Natural killer cell (primary cell): ENCODE measurements at regions not wholly inside any gene's neighbourhood (a gene's known extent, or its start where the extent isn't known, plus 50 kb on each side); places are given as distances from the start of the nearest gene placed in this dataset.

Experiments
- ATAC-seq, 3 donors: fragments of 150-1000 bp in 2 of 3; fragments of 200-7000 bp in 1 of 3; cut with Tn5 transposase; 1 replicate in 1 of 3; 2 replicates in 2 of 3; pipeline ENCODE4 v1.10.0; 2021; ENCODE audit warnings: mild to moderate bottlenecking in 2 of 3, moderate library complexity in 2 of 3
- DNase-seq, 2 donors: peaks; one replicate each; pipeline versions ENCODE4 v3.0.0 to v3.0.0-alpha.2; 2013 to 2021; ENCODE audit warnings: mixed read lengths in 1 of 2
- H3K27ac ChIP-seq: one replicate; pipeline ENCODE4 v1.5.1; 2013; ENCODE audit warnings: mild to moderate bottlenecking, low read length
- H3K27me3 ChIP-seq: one replicate; pipeline ENCODE4 v1.6.1; 2013; ENCODE audit warnings: low read length; ENCODE audit not compliant: control insufficient read depth, insufficient read depth
- H3K36me3 ChIP-seq: one replicate; pipeline ENCODE4 v1.6.1; 2013; ENCODE audit warnings: low read length; ENCODE audit not compliant: control insufficient read depth, insufficient read depth
- H3K4me1 ChIP-seq: one replicate; pipeline ENCODE4 v1.6.1; 2013; ENCODE audit warnings: low read length; ENCODE audit not compliant: control insufficient read depth, insufficient read depth
- H3K4me3 ChIP-seq: one replicate; pipeline ENCODE4 v1.5.1; 2013; ENCODE audit warnings: low read length
- H3K9me3 ChIP-seq: one replicate; pipeline ENCODE4 v1.6.1; 2013; ENCODE audit warnings: low read length; ENCODE audit not compliant: control insufficient read depth, insufficient read depth
- H3K27ac Mint-ChIP-seq, 2 donors: one replicate each; pipeline ENCODE4 v1.8.0; 2022; ENCODE audit warnings: mild to moderate bottlenecking in 2 of 2, mixed read lengths in 2 of 2, moderate library complexity in 1 of 2
- H3K27me3 Mint-ChIP-seq, 2 donors: one replicate each; pipeline ENCODE4 v1.8.0; 2022; ENCODE audit warnings: low read depth in 2 of 2, mixed read lengths in 2 of 2
- H3K36me3 Mint-ChIP-seq: one replicate; pipeline ENCODE4 v1.8.0; 2022; ENCODE audit warnings: mixed read lengths
- H3K4me1 Mint-ChIP-seq, 2 donors: one replicate each; pipeline ENCODE4 v1.8.0; 2022; ENCODE audit warnings: mixed read lengths in 2 of 2
- H3K4me3 Mint-ChIP-seq: one replicate; pipeline ENCODE4 v1.8.0; 2022; ENCODE audit warnings: mild to moderate bottlenecking, moderate library complexity, mixed read lengths
- H3K9me3 Mint-ChIP-seq, 2 donors: one replicate each; pipeline ENCODE4 v1.8.0; 2022; ENCODE audit warnings: mixed read lengths in 2 of 2
- WGBS: methylation state at CpG from one replicate; pipeline ENCODE4 v1.1.7; 2013; ENCODE audit warnings: missing lambda C conversion rate; ENCODE audit not compliant: insufficient coverage; 5-methylcytosine and 5-hydroxymethylcytosine counted together
- intact Hi-C: fragments of 100-400 bp; cut with micrococcal nuclease; formaldehyde crosslinking; loops from one replicate; pipeline ENCODE4 v1.14.2; 2022
- TF ChIP-seq, protein P1 (sequence below): fragments of 200-600 bp; IDR thresholded peaks from one replicate; pipeline ENCODE4 v1.8.0; 2022; ENCODE audit warnings: antibody characterized with exemption

DNA sequence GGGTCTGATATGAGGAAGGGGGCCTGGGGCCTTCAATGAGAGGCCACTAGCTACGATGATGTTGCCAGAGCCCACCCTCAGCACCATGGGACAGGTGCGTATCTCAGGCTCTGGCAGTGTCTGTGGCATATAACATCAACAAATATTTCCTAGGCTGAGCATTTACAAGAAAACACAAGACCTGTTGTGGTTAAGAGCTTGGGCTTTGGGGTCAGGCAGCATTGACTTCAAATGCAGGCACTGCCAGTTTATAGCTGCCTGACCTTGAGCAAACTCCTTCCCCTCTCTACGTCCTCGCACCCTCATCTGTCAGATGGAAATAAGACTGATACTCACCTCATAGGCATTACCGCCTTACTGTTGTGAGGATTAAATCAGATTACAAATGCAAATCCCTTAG is 156.0 kb downstream of the KATNAL1 start:
- H3K4me1 Mint-ChIP-seq, result peaks cover 99 to 100% of the 10 kb centered on the region in 2 donors
- TF ChIP-seq, protein P1, sequence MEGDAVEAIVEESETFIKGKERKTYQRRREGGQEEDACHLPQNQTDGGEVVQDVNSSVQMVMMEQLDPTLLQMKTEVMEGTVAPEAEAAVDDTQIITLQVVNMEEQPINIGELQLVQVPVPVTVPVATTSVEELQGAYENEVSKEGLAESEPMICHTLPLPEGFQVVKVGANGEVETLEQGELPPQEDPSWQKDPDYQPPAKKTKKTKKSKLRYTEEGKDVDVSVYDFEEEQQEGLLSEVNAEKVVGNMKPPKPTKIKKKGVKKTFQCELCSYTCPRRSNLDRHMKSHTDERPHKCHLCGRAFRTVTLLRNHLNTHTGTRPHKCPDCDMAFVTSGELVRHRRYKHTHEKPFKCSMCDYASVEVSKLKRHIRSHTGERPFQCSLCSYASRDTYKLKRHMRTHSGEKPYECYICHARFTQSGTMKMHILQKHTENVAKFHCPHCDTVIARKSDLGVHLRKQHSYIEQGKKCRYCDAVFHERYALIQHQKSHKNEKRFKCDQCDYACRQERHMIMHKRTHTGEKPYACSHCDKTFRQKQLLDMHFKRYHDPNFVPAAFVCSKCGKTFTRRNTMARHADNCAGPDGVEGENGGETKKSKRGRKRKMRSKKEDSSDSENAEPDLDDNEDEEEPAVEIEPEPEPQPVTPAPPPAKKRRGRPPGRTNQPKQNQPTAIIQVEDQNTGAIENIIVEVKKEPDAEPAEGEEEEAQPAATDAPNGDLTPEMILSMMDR, result no peak
- Histone ChIP-seq H3K9me3 (no peaks in the 10 kb centered on the region), H3K4me1 (peaks cover 100% of the 10 kb centered on the region), H3K27ac (peak overlapping the region; percentile 79), H3K36me3 (no peaks in the 10 kb centered on the region), H3K27me3 (no peaks in the 10 kb centered on the region), H3K4me3 (no peak overlapping the region)
- no peaks in the 10 kb centered on the region for H3K36me3 Mint-ChIP-seq
- H3K27me3 Mint-ChIP-seq, result no peaks in the 10 kb centered on the region
- intact Hi-C loops, result no loop called here
- WGBS, result 25% methylated on average over 5 of the region's 5 CpGs
- H3K27ac Mint-ChIP-seq, result peak overlapping the region; percentile 95 to 97
- H3K4me3 Mint-ChIP-seq, result peak overlapping the region; percentile 72
- ATAC-seq (no peak), DNase-seq (peak in 1 of 2 donors; percentile 37)
- no peaks in the 10 kb centered on the region for H3K9me3 Mint-ChIP-seq

DNA sequence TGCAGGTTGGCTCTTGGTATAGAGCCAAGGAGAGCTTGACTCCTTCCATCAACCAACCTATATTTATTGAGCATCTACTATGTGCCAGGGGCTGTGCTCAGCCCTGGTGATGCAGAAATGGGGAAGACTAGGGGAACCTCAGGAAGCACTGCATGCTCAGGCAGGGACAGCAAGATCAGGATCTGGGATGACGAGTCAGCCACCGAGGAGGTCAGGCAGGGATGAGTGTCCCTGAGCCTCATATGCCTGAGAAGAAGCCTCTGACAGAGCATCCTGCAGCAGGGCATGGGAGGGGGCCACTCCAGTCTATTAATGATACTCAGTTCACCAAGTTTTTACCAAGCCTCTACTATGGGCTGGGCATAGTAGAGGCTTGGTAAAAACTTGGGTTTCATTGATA is 158.1 kb downstream of the KATNAL1 start:
- ATAC-seq, result no peak
- intact Hi-C loops, result loop anchor here (5.0 kb wide), 2 partner anchors 247 to 313 kb away; no protein-coding TSS in a partner anchor
- no peak for DNase-seq
- Mint-ChIP-seq H3K9me3 (no peaks in the 10 kb centered on the region), H3K4me3 (peak overlapping the region; percentile 65), H3K36me3 (peaks cover 8% of the 10 kb centered on the region), H3K4me1 (peaks cover 95 to 96% of the 10 kb centered on the region in 2 donors), H3K27ac (peak overlapping the region; percentile 95 to 97), H3K27me3 (no peaks in the 10 kb centered on the region)
- peaks cover 1% of the 10 kb centered on the region for H3K9me3 ChIP-seq
- TF ChIP-seq, protein P1, result no peak
- H3K4me1 ChIP-seq, result peaks cover 88% of the 10 kb centered on the region
- H3K36me3 ChIP-seq, result no peaks in the 10 kb centered on the region
- H3K27ac ChIP-seq, result peak overlapping the region; percentile 79
- H3K27me3 ChIP-seq, result no peaks in the 10 kb centered on the region
- WGBS, result 91% methylated on average over 2 of the region's 2 CpGs
- no peak overlapping the region for H3K4me3 ChIP-seq

DNA sequence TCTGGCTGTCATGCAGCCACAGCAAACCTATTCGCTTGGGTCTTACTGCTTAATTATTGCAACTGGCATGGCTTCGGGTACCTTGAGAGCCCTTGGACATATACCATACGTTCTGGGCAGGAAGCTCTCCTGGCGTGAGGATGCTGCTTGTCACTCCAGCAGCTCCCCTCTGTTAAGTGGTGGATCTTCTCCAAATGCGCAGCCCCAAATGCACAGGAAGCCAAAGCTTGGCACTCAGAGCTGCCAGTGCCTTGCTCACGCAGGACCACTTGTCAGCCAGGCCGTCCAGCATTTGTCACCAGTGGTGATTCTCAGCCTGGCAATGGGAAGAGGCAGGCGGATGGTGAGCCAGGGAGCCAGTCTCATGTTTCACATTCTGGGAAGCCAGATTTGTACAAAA is 158.6 kb downstream of the KATNAL1 start:
- Mint-ChIP-seq H3K27ac (peak overlapping the region; percentile 95 to 97), H3K9me3 (no peaks in the 10 kb centered on the region), H3K36me3 (peaks cover 8% of the 10 kb centered on the region), H3K4me1 (peaks cover 95 to 96% of the 10 kb centered on the region in 2 donors), H3K27me3 (no peaks in the 10 kb centered on the region), H3K4me3 (peak overlapping the region; percentile 65)
- Histone ChIP-seq H3K4me1 (peaks cover 85% of the 10 kb centered on the region), H3K27ac (peak overlapping the region; percentile 79), H3K27me3 (no peaks in the 10 kb centered on the region), H3K9me3 (peaks cover 6% of the 10 kb centered on the region), H3K4me3 (no peak overlapping the region), H3K36me3 (no peaks in the 10 kb centered on the region)
- DNase-seq (no peak), ATAC-seq (no peak)
- TF ChIP-seq, protein P1, result no peak
- WGBS, result 61% methylated on average over 8 of the region's 8 CpGs
- intact Hi-C loops, result loop anchor here (1.0 to 5.0 kb wide), 3 partner anchors 246 to 596 kb away; no protein-coding TSS in a partner anchor

DNA sequence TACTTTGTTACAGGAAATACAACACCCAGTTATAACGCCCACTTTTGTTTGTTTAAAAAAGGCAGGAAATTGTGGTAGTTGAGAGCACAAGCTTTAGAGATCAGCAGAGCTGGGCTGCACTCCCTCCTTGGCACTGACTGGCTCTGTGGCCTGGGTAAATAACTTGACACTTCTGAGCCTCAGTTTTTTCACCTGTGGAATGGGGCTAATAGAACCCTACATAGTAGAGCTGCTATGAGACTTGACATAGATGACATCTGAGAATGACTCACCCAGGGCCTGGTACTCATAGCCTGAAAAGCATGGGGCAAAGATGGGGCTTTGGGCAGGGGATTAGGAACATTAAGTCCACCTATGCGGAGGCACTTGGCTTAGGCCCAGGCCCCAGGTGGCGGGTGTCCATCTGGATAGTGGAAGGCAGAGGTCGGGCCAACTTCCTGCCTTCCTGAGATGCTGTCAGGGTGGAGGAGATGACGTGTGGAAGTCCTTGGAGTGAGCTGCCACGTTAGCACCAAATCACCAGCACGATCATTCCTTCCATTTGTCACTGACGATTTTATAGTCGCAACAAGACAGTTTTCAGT is 159.1 kb downstream of the KATNAL1 start:
- Histone ChIP-seq H3K27me3 (no peaks in the 10 kb centered on the region), H3K9me3 (peaks cover 9% of the 10 kb centered on the region), H3K27ac (peak overlapping the region; percentile 79), H3K4me1 (peaks cover 85% of the 10 kb centered on the region), H3K36me3 (no peaks in the 10 kb centered on the region), H3K4me3 (no peak overlapping the region)
- Mint-ChIP-seq H3K27ac (peak overlapping the region; percentile 95 to 97), H3K9me3 (no peaks in the 10 kb centered on the region), H3K27me3 (no peaks in the 10 kb centered on the region), H3K4me3 (peak overlapping the region; percentile 65), H3K36me3 (peaks cover 8% of the 10 kb centered on the region), H3K4me1 (peaks cover 95 to 96% of the 10 kb centered on the region in 2 donors)
- TF ChIP-seq, protein P1, result no peak
- ATAC-seq (peak; percentile 85 to 90 (median 87)), DNase-seq (peak; percentile 53 to 84)
- WGBS, result 66% methylated on average over 8 of the region's 9 CpGs
- intact Hi-C loops, result loop anchor here (1.0 to 5.0 kb wide), 3 partner anchors 246 to 596 kb away; no protein-coding TSS in a partner anchor
